UCSD-AML1 (cell line): ENCODE measurements at regions not wholly inside any gene's neighbourhood (a gene's known extent, or its start where the extent isn't known, plus 50 kb on each side); places are given as distances from the start of the nearest gene placed in this dataset.
A peak's percentile ranks its signal among the peaks of the same experiment; 100 is the strongest.
"Not testable (repeated sequence)": the region's sequence is repeated elsewhere in the genome, so short reads cannot be mapped to it uniquely, and the experiment has no call there.

ENCODE experiments used
- DNase-seq: peaks from one replicate; lab custom pipeline; 2025; ENCODE audit not compliant: unreplicated experiment; lab: John Stamatoyannopoulos, UW

DNA sequence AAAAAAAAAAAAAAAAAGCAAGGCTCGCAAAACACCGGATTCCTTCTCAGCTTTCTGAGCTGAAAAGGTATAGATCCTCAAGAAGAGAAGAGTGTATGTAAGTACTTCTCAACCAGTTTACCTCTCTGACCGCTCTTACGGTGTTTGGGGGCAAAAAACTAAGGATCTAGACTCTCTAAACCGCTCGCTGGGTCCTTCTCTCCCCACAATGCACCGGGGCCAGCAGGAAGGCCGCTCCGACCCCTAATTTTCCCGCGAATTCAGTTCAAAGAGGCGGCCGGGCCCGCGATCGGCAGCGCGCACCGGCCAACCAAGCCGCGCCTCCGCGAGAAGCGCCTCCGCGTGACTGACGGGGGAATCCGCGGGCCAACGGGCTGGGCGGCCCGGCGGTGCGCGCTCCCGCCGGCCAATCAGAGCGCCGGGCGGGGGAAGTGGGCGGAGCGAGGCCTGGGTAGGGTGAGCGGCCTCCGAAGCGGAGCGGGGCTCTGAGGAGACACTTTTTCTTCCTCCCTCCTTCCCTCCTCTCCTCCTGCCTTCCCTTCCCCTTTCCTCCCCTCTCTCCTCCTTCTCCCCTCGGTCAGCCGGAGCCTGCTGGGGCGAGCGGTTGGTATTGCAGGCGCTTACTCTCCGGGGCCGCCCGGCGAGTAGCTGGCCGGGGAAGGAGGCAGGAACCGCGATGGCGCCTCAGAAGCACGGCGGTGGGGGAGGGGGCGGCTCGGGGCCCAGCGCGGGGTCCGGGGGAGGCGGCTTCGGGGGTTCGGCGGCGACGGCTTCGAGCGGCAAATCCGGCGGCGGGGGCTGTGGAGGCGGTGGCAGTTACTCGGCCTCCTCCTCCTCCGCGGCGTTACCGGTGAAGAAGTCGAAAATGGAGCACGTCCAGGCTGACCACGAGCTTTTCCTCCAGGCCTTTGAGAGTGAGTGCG, 93.0 kb downstream of the CRLF3 start:
- peak; percentile 91 for DNase-seq

GRCh38 chr17:30730837-30731209, 93.7 kb downstream of the CRLF3 start:
- not testable (repeated sequence) for DNase-seq

GRCh38 chr17:30730171-30730836, 94.2 kb downstream of the CRLF3 start:
- not testable (repeated sequence) for DNase-seq

DNA sequence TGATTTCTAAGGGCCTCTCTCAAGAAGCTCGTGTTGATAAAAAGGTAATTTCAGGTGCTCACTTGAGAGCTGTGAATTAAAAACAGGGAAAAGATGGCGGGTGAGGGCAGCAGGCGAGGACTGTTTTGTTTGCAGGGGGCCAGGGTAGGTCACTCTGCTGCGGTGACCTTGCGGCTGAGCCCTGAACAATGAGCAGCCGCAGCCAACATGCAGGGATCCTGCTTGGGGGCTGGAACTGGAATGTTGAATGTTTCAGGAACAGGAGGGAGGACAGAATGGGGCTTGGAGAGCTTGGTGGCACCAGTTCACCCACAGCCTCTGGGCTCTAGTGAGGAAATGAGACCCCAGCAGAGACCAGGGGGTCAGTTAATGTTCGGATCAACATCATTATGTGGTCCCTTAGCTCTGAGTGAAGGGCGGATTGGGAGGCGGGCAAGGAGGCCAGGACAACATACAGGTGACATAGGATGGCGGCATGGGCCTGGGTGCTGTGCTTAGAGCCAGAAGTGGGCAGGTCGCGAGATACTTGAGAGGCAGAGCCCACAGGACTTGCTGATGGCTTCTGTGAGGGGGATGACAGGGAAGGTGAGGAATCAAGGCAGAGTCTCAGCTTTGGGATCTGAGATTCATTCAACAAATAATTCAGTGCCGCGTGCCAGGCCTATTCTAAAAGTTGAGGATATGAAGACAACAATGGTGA, 94.9 kb downstream of the CRLF3 start:
- not testable (repeated sequence) for DNase-seq

GRCh38 chr17:30727517-30727916, 97.0 kb downstream of the CRLF3 start:
- DNase-seq: not testable (repeated sequence)

GRCh38 chr17:30726734-30727133, 97.8 kb downstream of the CRLF3 start:
- DNase-seq: not testable (repeated sequence)

DNA sequence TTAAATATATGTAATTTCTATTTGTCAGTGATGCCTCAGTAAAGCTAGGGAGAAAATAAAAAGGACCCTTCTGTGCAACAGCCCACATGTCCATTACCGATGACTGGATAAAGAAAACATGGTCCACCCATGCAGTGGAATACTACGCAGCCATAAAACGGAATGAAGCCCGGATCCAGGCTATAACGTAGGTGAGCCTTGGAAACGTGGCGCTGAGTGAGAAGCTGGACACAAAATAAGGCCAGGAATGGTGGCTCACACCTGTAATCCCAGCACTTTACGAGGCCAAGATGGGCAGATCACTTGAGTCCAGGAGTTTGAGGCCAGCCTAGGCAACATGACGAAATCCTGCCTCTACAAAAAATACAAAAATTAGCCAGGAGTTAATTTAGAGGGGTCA, 98.2 kb downstream of the CRLF3 start:
- not testable (repeated sequence) for DNase-seq

DNA sequence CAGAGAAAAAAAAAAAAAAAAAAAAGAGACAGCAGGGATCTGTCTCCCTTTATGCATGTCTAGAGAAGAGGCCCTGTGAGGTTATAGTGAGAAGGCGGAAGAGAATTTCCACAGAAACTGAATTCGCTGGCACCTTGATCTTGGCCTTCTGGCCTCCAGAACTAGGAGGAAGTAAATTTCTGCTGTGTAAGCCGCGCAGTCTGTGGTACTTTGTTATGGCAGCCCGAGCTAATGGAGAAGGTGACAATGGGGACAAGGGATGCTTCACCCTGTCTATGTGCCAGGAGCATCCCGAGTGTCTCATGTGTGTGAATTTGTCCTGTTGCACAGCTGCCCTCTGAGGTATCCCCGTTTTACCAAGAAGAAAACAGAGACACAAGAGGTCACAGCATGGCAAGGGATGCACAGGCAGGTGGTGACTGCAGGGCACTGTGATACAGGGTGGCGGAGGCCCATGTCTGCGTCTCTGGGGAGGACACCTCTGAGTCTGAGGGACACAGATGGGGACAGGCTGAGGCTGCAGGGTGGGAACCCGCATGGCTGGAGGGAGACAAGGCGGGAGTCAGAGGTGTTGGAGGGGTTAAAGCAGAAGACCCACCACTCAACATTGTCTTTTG, 100.3 kb downstream of the CRLF3 start:
- not testable (repeated sequence) for DNase-seq

- not testable (repeated sequence) for DNase-seq
These were observed 102.2 kb downstream of the CRLF3 start for GRCh38 chr17:30722114-30722780.

DNA sequence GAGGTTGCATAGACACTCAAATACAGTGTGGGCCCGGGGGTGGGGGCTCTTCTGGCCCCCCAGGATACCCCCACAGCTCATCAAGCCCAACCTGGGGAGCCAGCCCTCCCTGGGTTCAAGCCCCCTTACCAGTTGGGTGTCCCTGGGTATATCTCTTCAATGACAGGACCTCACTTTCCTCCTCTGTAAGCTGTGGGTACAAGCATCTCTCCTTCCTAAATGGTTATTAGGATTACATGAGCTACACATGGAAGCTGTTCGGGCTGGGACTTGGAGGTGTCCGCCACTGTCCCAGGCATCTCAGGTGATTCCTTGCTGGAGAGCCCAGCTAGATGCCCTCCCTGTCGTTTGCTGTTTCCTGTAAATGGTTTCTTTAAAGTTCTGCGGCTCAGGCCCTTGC, 103.5 kb downstream of the CRLF3 start:
- not testable (repeated sequence) for DNase-seq

- no peak for DNase-seq
These were observed 104.5 kb downstream of the CRLF3 start for GRCh38 chr17:30720013-30720471.

DNA sequence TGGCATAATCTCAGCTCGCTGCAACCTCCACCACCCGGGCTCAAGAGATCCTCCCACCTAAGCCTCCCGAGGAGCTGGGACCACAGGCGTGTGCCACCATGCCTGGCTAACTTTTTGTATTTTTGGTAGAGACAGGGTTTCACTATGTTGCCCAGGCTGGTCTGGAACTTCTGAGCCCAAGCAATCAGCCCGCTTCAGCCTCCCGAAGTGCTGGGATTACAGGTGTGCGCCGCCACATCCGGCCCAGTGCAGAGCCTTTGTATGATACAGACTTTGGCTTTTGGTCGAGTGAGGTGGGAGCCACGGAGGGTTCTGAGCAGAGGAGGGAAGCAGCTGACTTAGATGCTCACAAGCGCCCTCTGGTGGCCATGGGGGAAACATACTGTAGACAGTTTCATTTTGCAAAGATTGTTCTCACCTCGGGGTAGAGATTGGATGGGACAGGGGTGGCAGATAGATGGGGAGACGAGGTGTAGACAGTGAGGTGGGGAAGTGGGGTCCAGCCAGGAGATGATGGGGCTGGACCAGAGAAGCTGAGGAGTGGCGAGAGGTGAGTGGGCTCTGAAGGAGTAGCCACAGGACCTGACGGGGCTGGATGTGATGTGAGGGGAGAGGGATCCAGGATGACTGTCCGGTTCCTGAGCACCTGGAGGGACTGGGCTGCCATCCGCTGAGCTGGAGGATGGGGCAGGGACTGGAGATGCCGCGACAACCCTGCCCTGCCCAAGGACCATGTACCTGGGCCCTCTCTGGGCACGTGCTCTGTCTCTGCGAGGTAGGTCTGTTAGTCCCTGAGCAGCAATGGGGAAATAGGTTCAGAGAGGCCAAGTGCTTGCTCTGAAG, 105.1 kb downstream of the CRLF3 start:
- DNase-seq: peak; percentile 62

DNA sequence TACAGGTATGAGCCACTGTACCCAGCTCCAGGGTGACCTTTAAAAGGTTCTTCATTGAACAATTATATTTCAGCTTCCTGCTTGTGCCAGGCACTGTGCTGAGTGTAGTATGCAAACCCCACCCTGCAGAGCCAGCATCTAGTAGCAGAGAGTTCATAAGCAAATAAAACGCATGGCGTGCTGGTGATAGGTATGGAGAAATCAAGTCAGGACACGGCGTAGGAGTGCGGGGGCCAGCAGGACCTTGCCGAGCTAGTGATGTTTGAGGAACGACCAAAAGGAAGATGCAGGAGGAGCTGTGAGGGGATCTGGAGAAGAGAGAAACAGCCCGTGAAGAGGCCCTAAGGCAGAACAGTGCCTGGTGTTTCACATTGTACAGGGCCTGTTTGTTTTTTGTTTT, 105.8 kb downstream of the CRLF3 start:
- DNase-seq: not testable (repeated sequence)

DNA sequence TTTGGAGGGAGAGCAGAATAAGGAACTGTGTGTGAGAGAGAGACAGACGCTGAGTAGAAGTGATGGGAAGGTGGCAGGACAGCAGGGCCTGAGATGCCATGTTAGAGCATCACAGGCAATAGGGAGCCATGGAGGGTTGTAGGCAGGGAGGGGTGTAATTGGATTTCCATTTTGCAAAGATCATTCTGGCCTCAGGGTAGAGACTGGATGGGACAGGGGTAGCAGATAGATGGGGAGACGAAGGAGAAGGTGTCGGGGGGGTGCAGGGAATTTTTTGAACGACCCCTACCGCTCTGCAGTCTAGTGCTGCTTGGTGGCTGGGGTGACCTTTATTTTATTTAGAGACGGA, 106.4 kb downstream of the CRLF3 start:
- DNase-seq: not testable (repeated sequence)

GRCh38 chr17:30717291-30718098, 107.0 kb downstream of the CRLF3 start:
- no peak for DNase-seq

- no peak for DNase-seq
These were observed 107.8 kb downstream of the CRLF3 start for GRCh38 chr17:30716461-30717290.

DNA sequence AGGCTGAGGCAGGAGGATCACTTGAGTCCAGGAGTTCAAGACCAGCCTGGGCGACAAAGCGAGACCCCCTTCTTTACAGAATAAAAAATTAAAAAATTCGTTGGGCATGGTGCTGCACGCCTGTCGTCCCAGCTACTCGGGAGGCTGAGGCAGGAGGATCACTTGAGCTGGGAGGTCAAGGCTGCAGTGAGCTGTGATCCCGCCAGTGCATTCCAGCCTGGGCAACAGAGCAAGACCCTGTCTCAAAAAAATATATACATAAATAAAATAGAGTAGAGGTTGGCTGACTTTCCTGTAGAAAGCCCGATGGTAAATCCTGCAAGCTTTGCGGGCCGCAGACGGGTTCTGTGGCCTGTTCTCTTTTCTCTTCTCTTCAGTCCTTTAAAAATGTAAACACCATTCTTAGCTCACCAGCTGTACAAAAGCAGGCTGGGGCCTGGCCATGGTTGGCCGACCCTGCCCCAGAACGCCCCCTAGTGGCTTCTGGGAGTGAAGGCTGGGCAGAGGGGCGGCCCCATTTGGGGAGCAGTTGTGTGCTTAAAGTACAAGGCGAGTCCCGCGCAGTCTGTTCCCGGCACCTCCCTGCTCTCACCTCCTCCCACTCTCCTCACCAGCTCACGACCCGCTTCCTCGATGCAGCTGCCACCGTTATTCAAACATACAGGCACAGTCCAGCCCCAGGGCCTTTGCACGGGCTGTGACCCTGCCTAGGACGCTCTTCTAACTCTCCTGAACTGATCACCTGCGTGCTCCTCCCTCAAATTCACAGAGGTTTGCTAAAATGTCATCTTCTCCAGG, 109.5 kb downstream of the CRLF3 start:
- peak; percentile 57 for DNase-seq
